Body of pancreas (tissue), 4 donors: ENCODE measurements at regions not wholly inside any gene's neighbourhood (a gene's known extent, or its start where the extent isn't known, plus 50 kb on each side); places are given as distances from the start of the nearest gene placed in this dataset.

Experiments used
- ATAC-seq: fragments of 150-250 bp; one replicate; pipeline ENCODE4 v1.9.1; 2016
- DNase-seq, 4 donors: peaks; one replicate each; pipeline ENCODE4 v3.0.0-alpha.2; 2019
- H3K27ac ChIP-seq, 4 donors: fragments of 200-600 bp; sonication (generic); 1 replicate in 3 of 4; 2 replicates in 1 of 4; pipeline versions ENCODE4 v1.5.1 to v1.6.1; 2016 to 2019; ENCODE audit warnings: mild to moderate bottlenecking in 1 of 4, mixed read lengths in 1 of 4, moderate library complexity in 1 of 4
- H3K27me3 ChIP-seq, 2 donors: fragments of 200-600 bp; sonication (generic); one replicate each; pipeline ENCODE4 v1.6.0; 2016; ENCODE audit warnings: mild to moderate bottlenecking in 1 of 2
- H3K36me3 ChIP-seq, 2 donors: fragments of 200-600 bp; sonication (generic); replicated peaks in 1 of 2; 2 replicates each; pipeline ENCODE4 v1.5.1; 2016; ENCODE audit warnings: low read depth in 2 of 2; ENCODE audit not compliant: insufficient read depth in 1 of 2
- H3K4me1 ChIP-seq: fragments of 200-600 bp; sonication (generic); one replicate; pipeline ENCODE4 v1.6.0; 2016
- H3K4me3 ChIP-seq, 2 donors: fragments of 200-600 bp; sonication (generic); 1 replicate in 1 of 2; 2 replicates in 1 of 2; pipeline ENCODE4 v1.5.1; 2016 to 2019
- H3K9me3 ChIP-seq, 3 donors: fragments of 200-600 bp; sonication (generic); 1 replicate in 2 of 3; 2 replicates in 1 of 3; pipeline ENCODE4 v1.5.1; 2016
- POLR2A ChIP-seq, 3 donors: fragments of 450-650 bp; IDR thresholded peaks; one replicate each; pipeline ENCODE4 v1.6.1; 2016; ENCODE audit warnings: antibody characterized with exemption in 3 of 3, mild to moderate bottlenecking in 2 of 3
- WGBS, 2 donors: methylation state at CpG; one replicate each; pipeline ENCODE4 v1.1.5; 2017; 5-methylcytosine and 5-hydroxymethylcytosine counted together
- intact Hi-C: fragments of 100-400 bp; cut with DNase I; formaldehyde crosslinking; loops from one replicate; pipeline ENCODE4 v1.15.1; 2023
- TF ChIP-seq, protein P1 (sequence below), 7 experiments: fragments of 450-650 bp in 4 of 7; fragments of 200-600 bp in 3 of 7; sonication (generic) in 3 of 7; IDR thresholded peaks; one replicate each; pipeline ENCODE4 v1.5.1; 2016 to 2019; ENCODE audit warnings: antibody characterized with exemption in 7 of 7

DNA sequence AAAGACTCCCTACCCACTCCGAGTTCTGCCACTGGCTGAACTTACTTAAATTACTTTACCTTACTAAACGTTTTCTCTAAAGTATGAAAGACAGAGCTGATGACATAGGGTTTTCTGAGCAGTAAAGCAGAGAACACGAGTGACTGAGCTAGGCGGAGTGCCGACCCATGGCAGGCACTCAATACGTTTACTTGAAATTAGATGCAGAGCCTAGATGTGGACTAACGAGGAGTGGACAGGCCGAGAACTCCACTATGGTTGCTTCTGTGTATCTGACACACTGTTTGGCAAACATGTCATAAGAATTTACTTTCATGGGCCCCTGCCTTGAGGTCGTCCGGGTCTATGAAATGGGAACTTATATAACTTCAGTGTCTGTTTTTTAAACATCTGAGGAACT lies 471.0 kb downstream of the STK39 start:
- 75 to 81% methylated on average over 10 of the region's 10 CpGs for WGBS, 2 donors
- intact Hi-C loops, result no loop called here
- DNase-seq (no peak), ATAC-seq (no peak)
- H3K36me3 ChIP-seq, result no peaks in the 10 kb centered on the region
- no peaks in the 10 kb centered on the region for H3K9me3 ChIP-seq
- TF ChIP-seq POLR2A (IDR thresholded peaks at IDR 0.05), result no peak
- TF ChIP-seq, protein P1, sequence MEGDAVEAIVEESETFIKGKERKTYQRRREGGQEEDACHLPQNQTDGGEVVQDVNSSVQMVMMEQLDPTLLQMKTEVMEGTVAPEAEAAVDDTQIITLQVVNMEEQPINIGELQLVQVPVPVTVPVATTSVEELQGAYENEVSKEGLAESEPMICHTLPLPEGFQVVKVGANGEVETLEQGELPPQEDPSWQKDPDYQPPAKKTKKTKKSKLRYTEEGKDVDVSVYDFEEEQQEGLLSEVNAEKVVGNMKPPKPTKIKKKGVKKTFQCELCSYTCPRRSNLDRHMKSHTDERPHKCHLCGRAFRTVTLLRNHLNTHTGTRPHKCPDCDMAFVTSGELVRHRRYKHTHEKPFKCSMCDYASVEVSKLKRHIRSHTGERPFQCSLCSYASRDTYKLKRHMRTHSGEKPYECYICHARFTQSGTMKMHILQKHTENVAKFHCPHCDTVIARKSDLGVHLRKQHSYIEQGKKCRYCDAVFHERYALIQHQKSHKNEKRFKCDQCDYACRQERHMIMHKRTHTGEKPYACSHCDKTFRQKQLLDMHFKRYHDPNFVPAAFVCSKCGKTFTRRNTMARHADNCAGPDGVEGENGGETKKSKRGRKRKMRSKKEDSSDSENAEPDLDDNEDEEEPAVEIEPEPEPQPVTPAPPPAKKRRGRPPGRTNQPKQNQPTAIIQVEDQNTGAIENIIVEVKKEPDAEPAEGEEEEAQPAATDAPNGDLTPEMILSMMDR (IDR thresholded peaks at IDR 0.05), result no peak
- no peak overlapping the region for H3K4me3 ChIP-seq
- no peaks in the 10 kb centered on the region for H3K4me1 ChIP-seq
- no peak overlapping the region for H3K27ac ChIP-seq
- H3K27me3 ChIP-seq, result no peaks in the 10 kb centered on the region

DNA sequence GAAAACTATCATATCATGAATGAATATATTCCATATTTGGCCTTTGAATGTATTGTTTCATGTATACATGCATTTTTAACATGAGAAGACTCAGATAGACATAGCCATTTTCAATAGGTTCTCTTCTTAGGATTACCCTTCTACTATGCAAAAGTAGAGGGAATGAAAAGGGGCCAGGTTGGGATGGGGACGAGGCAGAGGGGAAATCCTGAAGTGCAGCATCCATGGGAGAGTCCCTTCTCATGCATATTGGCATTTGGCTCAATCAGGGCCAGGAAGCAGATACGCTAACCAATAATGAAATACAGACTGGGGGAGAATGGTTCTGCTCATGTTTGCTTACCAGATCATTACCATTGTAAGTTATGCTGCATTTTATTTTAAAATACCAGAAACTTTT lies 475.8 kb downstream of the STK39 start:
- Histone ChIP-seq H3K9me3 (no peaks in the 10 kb centered on the region), H3K27me3 (no peaks in the 10 kb centered on the region), H3K27ac (no peak overlapping the region), H3K4me1 (no peaks in the 10 kb centered on the region), H3K36me3 (no peaks in the 10 kb centered on the region), H3K4me3 (no peak overlapping the region)
- intact Hi-C loops, result no loop called here
- 86 to 90% methylated on average over 2 of the region's 2 CpGs for WGBS, 2 donors
- TF ChIP-seq, protein P1 (IDR thresholded peaks at IDR 0.05), result no peak
- TF ChIP-seq POLR2A (IDR thresholded peaks at IDR 0.05), result no peak
- DNase-seq (no peak), ATAC-seq (no peak)

DNA sequence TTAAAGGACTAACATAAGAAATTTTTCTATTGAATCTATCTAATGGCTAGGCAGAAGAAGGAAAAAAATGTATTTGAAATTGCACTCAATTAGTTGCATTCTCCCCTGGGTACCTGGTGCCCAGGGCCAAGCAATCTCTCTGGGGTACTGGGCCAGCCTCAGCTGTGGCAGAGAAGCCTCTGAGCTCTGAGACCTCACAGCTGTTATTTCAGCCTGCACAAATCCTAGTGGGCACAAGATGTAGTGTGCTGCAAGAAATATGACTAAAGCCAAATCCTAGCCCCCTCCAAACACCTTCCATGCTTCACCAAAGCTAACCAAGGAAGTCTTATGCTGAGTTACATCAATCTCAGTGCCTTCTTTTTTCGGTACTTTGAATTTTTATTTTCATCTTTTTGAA lies 478.4 kb downstream of the STK39 start:
- no peaks in the 10 kb centered on the region for H3K4me1 ChIP-seq
- TF ChIP-seq, protein P1 (IDR thresholded peaks at IDR 0.05), result no peak
- no peak for TF ChIP-seq POLR2A (IDR thresholded peaks at IDR 0.05)
- WGBS, 2 donors, result 78 to 93% methylated on average over 1 of the region's 1 CpG
- no peaks in the 10 kb centered on the region for H3K36me3 ChIP-seq
- ATAC-seq (no peak), DNase-seq (no peak)
- H3K9me3 ChIP-seq, result no peaks in the 10 kb centered on the region
- H3K27me3 ChIP-seq, result no peaks in the 10 kb centered on the region
- intact Hi-C loops, result no loop called here
- no peak overlapping the region for H3K27ac ChIP-seq
- no peak overlapping the region for H3K4me3 ChIP-seq

GRCh38 chr2:167767830-167768229 lies 479.6 kb downstream of the STK39 start:
- Histone ChIP-seq H3K27me3 (no peaks in the 10 kb centered on the region), H3K4me1 (peaks cover 5% of the 10 kb centered on the region), H3K27ac (no peak overlapping the region), H3K9me3 (no peaks in the 10 kb centered on the region), H3K36me3 (no peaks in the 10 kb centered on the region), H3K4me3 (no peak overlapping the region)
- intact Hi-C loops, result no loop called here
- DNase-seq, result no peak
- no peak for TF ChIP-seq POLR2A (IDR thresholded peaks at IDR 0.05)
- TF ChIP-seq, protein P1 (IDR thresholded peaks at IDR 0.05), result no peak
- no peak for ATAC-seq

DNA sequence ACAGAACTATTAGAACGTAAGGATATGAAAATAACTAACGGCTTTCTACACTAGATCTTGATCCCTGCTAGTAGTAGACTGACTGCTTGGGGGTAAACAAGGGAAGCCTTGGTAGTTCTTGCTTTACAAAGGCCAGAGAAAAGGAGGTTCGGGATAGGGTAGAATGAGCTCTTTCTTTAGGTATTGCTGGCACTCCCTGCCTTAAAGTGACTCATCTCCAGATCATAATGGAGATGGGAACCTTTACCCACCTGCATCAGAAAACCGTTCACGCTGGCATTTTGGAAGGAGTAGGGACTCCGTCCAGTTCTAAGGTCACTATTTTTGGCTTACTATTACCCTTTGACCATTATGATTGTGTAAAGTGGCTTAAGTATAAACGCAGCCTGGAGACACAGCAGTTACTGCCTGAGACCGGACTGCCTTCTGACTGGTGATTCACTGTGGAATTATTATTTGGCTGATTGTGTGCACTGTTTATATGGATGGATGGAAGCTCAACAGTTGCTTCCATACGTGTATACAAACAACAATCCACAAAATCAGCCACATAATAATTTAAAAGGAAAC lies 482.5 kb downstream of the STK39 start:
- Histone ChIP-seq H3K4me3 (no peak overlapping the region), H3K27ac (no peak overlapping the region), H3K36me3 (no peaks in the 10 kb centered on the region), H3K4me1 (peaks cover 23% of the 10 kb centered on the region), H3K27me3 (no peaks in the 10 kb centered on the region), H3K9me3 (no peaks in the 10 kb centered on the region)
- intact Hi-C loops, result no loop called here
- ATAC-seq, result no peak
- TF ChIP-seq, protein P1 (IDR thresholded peaks at IDR 0.05), result no peak
- TF ChIP-seq POLR2A (IDR thresholded peaks at IDR 0.05), result no peak
- no peak for DNase-seq
- 90% methylated on average over 9 of the region's 9 CpGs for WGBS, 2 donors
